ENCODE measurements at regions not wholly inside any gene's neighbourhood (a gene's known extent, or its start where the extent isn't known, plus 50 kb on each side); places are given as distances from the start of the nearest gene placed in this dataset.

DNA sequence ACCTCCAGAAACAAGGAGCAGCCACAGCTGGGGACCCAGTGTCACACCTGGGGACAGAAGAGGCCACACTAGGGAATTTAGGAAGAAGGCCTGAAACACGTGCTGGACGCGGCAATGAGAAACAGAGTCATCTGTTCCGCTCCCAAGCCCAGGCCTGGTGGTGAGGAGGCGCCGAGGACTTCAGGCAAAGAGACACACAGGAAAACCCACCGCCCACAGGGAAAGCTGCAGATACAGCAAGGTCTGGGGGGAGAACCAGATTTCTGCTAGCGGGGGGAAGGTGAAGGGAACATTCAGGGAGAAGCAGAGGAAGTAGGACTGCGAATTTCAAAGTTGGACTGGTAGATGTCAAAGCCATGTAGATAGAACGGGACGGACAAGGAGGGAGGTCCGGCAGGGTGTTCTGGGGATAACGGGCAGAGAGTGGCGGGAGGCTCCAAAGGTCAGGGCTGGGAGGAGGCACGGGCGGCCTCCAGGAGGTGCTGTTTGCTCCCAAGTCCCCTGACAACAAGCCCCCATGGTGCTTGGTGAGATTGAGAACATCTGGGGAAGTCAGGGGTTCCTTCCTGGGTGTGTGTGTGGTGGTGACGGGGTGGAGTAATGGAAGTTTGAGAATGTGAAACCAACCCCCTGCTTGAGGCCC is 351.7 kb upstream of the MYT1L start:
- no peaks in the 10 kb centered on the region for H3K79me1 ChIP-seq (ENCODE audit: low read depth, low read length)
- H3K23me2 ChIP-seq (ENCODE audit: low read depth, low read length), result no peaks in the 10 kb centered on the region
- no peaks in the 10 kb centered on the region for H4K20me1 ChIP-seq (replicated peaks in 1 of 2; ENCODE audit: control insufficient read depth in 1 of 2, insufficient read depth in 2 of 2, low read length in 2 of 2)
- H2BK5ac ChIP-seq (ENCODE audit: low read depth, low read length), result no peak overlapping the region; the same call in 1 of the 2 replicates
- no peak overlapping the region for H3K9ac ChIP-seq (replicated peaks in 1 of 4; ENCODE audit: extremely low read depth in 1 of 4, low read depth in 3 of 4, low read length in 3 of 4)
- no peak overlapping the region for H4K8ac ChIP-seq (ENCODE audit: extremely low read depth, insufficient read depth, low read length)
- H3K4me2 ChIP-seq (ENCODE audit: insufficient read depth in 1 of 2, low read depth in 2 of 2, low read length in 2 of 2), result no peak overlapping the region; a peak in 1 of 4 replicates
- no peak overlapping the region for H3K56ac ChIP-seq (replicated peaks; ENCODE audit: insufficient read length, low read depth, low read length)
- WGBS, 2 experiments (ENCODE audit: extremely low coverage in 1 of 2, insufficient coverage in 1 of 2, insufficient read length in 1 of 2, insufficient replicate concordance in 2 of 2, low coverage in 1 of 2, low lambda C conversion rate in 2 of 2, missing lambda C conversion rate in 1 of 2), result 92% methylated on average over 17 of the region's 17 CpGs; no CpG with 5 or more reads in 1 of the 2 experiments
- no peak overlapping the region for H2BK15ac ChIP-seq (ENCODE audit: low read length)
- no peaks in the 10 kb centered on the region for H3K27me3 ChIP-seq (replicated peaks in 1 of 4; ENCODE audit: control insufficient read depth in 3 of 4, extremely low read depth in 1 of 4, insufficient read depth in 3 of 4, low read length in 3 of 4)
- H2BK12ac ChIP-seq (ENCODE audit: low read depth, low read length), result no peak overlapping the region
- no peaks in the 10 kb centered on the region for H3K79me2 ChIP-seq (ENCODE audit: control insufficient read depth in 1 of 2, insufficient read depth in 2 of 2, low read length in 2 of 2)
- no peak overlapping the region for H2BK120ac ChIP-seq (replicated peaks; ENCODE audit: low read depth, low read length)
- peaks cover 0 to 11% (median 10%) of the 10 kb centered on the region in 4 experiments; a peak in 5 of 7 replicates for H3K4me1 ChIP-seq (replicated peaks in 1 of 4; ENCODE audit: control insufficient read depth in 3 of 4, insufficient read depth in 4 of 4, low read length in 3 of 4)
- no peak overlapping the region; the same call in 1 of the 2 replicates for H3K18ac ChIP-seq (ENCODE audit: extremely low read depth, low read length)
- TF ChIP-seq CTCF (IDR thresholded peaks at IDR 0.05; ENCODE audit: control extremely low read depth in 1 of 3, insufficient read depth in 1 of 3, low read depth in 1 of 3, low read length in 3 of 3) (peak; percentile 18 to 33 (median 32); a peak in 2 of 4 replicates), RAD21 (IDR thresholded peaks at IDR 0.05 in 1 of 2, conservative IDR thresholded peaks at IDR 0.05 in 1 of 2; ENCODE audit: low read depth in 2 of 2, low read length in 2 of 2) (peak; percentile 27 to 45; a peak in 3 of 4 replicates), SP2 (IDR thresholded peaks at IDR 0.05; ENCODE audit: low read length) (no peak), HDAC6 (IDR thresholded peaks at IDR 0.05; ENCODE audit: low read depth, low read length) (no peak)
- no peak overlapping the region for H3K4ac ChIP-seq (replicated peaks; ENCODE audit: insufficient read length, low read depth, low read length)
- no peaks in the 10 kb centered on the region for H3K9me3 ChIP-seq (ENCODE audit: insufficient read depth in 2 of 2, low read depth in 1 of 2, low read length in 1 of 2)
- H3K14ac ChIP-seq (ENCODE audit: insufficient read length), result no peak overlapping the region
- no peak overlapping the region for H4K91ac ChIP-seq (replicated peaks; ENCODE audit: insufficient read length, low read length)
- no peak for DNase-seq (ENCODE audit: low read depth in 1 of 2, low spot score in 2 of 2)
- no peak overlapping the region for H4K5ac ChIP-seq (ENCODE audit: insufficient read length, low read depth, low read length)
- CTCF ChIA-PET (ENCODE audit: partially characterized antibody), result interaction anchor here (0.6 to 1.7 kb wide), 8 partner anchors 9 to 455 kb away, joined by 3 to 6 read pairs (median 4); no protein-coding TSS in a partner anchor
- H2AK5ac ChIP-seq (ENCODE audit: low read depth, low read length), result no peak overlapping the region
- no peak for FAIRE-seq
- H3K23ac ChIP-seq (ENCODE audit: insufficient read length), result no peak overlapping the region
- no peak overlapping the region for H3K4me3 ChIP-seq (ENCODE audit: extremely low read depth in 1 of 4, insufficient read depth in 2 of 4, low read depth in 3 of 4, low read length in 4 of 4)
- no peaks in the 10 kb centered on the region for H3K36me3 ChIP-seq (ENCODE audit: control insufficient read depth in 2 of 4, insufficient read depth in 4 of 4, low read length in 3 of 4)
- H3K27ac ChIP-seq (ENCODE audit: low read depth, low read length), result no peak overlapping the region
- no peak overlapping the region for H2AFZ ChIP-seq (ENCODE audit: low read length)
- POLR2A ChIA-PET (ENCODE audit: partially characterized antibody), result no interaction called here
- no peak overlapping the region for H2BK20ac ChIP-seq (ENCODE audit: low read length)

All from H1 (cell line).